Endodermal cell (in vitro differentiated cells): ENCODE measurements at regions not wholly inside any gene's neighbourhood (a gene's known extent, or its start where the extent isn't known, plus 50 kb on each side); places are given as distances from the start of the nearest gene placed in this dataset.

ENCODE experiments used
- DNase-seq: peaks from one replicate; pipeline ENCODE4 v3.0.0-alpha.2; 2017
- H3K27ac ChIP-seq: 2 replicates; pipeline ENCODE4 v1.5.1; 2013; ENCODE audit warnings: mild to moderate bottlenecking, low read depth, low read length, moderate library complexity
- H3K27me3 ChIP-seq: 2 replicates; pipeline ENCODE4 v1.6.1; 2013; ENCODE audit warnings: mild to moderate bottlenecking, low read length, moderate library complexity; ENCODE audit not compliant: insufficient read depth, control insufficient read depth, poor library complexity, severe bottlenecking
- H3K36me3 ChIP-seq: 2 replicates; pipeline ENCODE4 v1.7.0; 2013; ENCODE audit warnings: mild to moderate bottlenecking, low read length, moderate library complexity; ENCODE audit not compliant: control insufficient read depth, insufficient read depth
- H3K4me1 ChIP-seq: one replicate; pipeline ENCODE4 v1.7.0; 2013; ENCODE audit warnings: low read length; ENCODE audit not compliant: control insufficient read depth, insufficient read depth
- H3K4me3 ChIP-seq: 2 replicates; pipeline ENCODE4 v1.5.1; 2013; ENCODE audit warnings: mild to moderate bottlenecking, low read length, moderate library complexity
- H3K9ac ChIP-seq: 2 replicates; pipeline ENCODE4 v1.6.1; 2013; ENCODE audit warnings: mild to moderate bottlenecking, low read length, moderate library complexity; ENCODE audit not compliant: poor library complexity, severe bottlenecking; ENCODE audit errors: extremely low read depth
- H3K9me3 ChIP-seq: 2 replicates; pipeline ENCODE4 v1.6.1; 2013; ENCODE audit warnings: mild to moderate bottlenecking, low read length, moderate library complexity; ENCODE audit not compliant: control insufficient read depth
- H3K27ac Mint-ChIP-seq: 2 replicates; pipeline ENCODE4 v1.8.0; 2020; ENCODE audit warnings: mixed read lengths
- H3K27me3 Mint-ChIP-seq: 2 replicates; pipeline ENCODE4 v1.8.0; 2021; ENCODE audit warnings: mild to moderate bottlenecking, mixed read lengths; ENCODE audit not compliant: insufficient read depth
- H3K36me3 Mint-ChIP-seq: 2 replicates; pipeline ENCODE4 v1.8.0; 2020; ENCODE audit warnings: low read depth, mixed read lengths
- H3K4me1 Mint-ChIP-seq: 2 replicates; pipeline ENCODE4 v1.8.0; 2020; ENCODE audit warnings: mixed read lengths
- H3K4me3 Mint-ChIP-seq: 2 replicates; pipeline ENCODE4 v1.8.0; 2020; ENCODE audit warnings: mild to moderate bottlenecking, moderate library complexity, mixed read lengths
- H3K9me3 Mint-ChIP-seq: 2 replicates; pipeline ENCODE4 v1.8.0; 2020; ENCODE audit warnings: mild to moderate bottlenecking, mixed read lengths
- CTCF ChIP-seq: fragments of 200-600 bp; sonication (generic); conservative IDR thresholded peaks from 2 replicates; pipeline ENCODE4 v1.5.0; 2021; ENCODE audit warnings: antibody characterized with exemption, mild to moderate bottlenecking
- WGBS, 2 experiments: methylation state at CpG; one replicate each; pipeline versions ENCODE4 v1.1.5 to v1.1.7; 2013; ENCODE audit warnings: missing lambda C conversion rate in 2 of 2, mixed read lengths in 1 of 2; ENCODE audit not compliant: insufficient coverage in 1 of 2, insufficient read length in 1 of 2; 5-methylcytosine and 5-hydroxymethylcytosine counted together

GRCh38 chr21:32087447-32087846 is 191.4 kb downstream of the MIS18A start:
- Histone ChIP-seq H3K36me3 (no peaks in the 10 kb centered on the region), H3K27me3 (no peaks in the 10 kb centered on the region), H3K27ac (no peak overlapping the region), H3K4me3 (no peak overlapping the region), H3K9ac (no peak overlapping the region), H3K4me1 (no peaks in the 10 kb centered on the region), H3K9me3 (no peaks in the 10 kb centered on the region)
- no peak overlapping the region for H3K27ac Mint-ChIP-seq
- WGBS, 2 experiments, result 89% methylated on average over 1 of the region's 1 CpG; no CpG with 5 or more reads in 1 of the 2 experiments
- peaks cover 2% of the 10 kb centered on the region for H3K4me1 Mint-ChIP-seq
- H3K4me3 Mint-ChIP-seq, result no peak overlapping the region
- no peaks in the 10 kb centered on the region for H3K9me3 Mint-ChIP-seq
- peaks cover 3% of the 10 kb centered on the region for H3K27me3 Mint-ChIP-seq
- no peak for DNase-seq
- TF ChIP-seq CTCF, result no peak
- no peaks in the 10 kb centered on the region for H3K36me3 Mint-ChIP-seq

- Histone ChIP-seq H3K9ac (no peak overlapping the region), H3K36me3 (no peaks in the 10 kb centered on the region)
- 80% methylated on average over 2 of the region's 2 CpGs; no CpG with 5 or more reads in 1 of the 2 experiments for WGBS, 2 experiments
These were observed 195.7 kb downstream of the MIS18A start for GRCh38 chr21:32083197-32083596.

DNA sequence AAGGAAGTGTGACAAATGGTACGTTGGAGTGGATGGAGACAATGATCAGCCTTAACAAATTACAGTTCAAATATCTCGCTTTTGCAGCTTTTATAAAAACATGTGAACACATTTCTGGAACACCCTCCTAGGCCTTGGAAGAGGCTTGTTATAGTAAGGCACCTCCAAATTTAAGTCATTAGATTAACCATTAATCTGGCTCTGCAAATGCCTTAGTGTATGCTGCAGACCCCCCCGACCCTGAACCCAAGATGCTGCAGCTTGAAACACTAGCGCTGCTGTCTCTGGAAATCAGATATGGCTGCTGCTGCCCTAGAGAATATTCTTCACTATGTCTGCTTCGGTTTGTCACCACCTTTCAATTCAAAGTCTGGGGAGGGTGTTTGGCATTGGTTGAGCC is 196.4 kb downstream of the MIS18A start:
- H3K9me3 Mint-ChIP-seq, result no peaks in the 10 kb centered on the region
- Histone ChIP-seq H3K27ac (no peak overlapping the region), H3K4me1 (no peaks in the 10 kb centered on the region), H3K27me3 (no peaks in the 10 kb centered on the region), H3K9me3 (no peaks in the 10 kb centered on the region), H3K9ac (no peak overlapping the region), H3K4me3 (no peak overlapping the region), H3K36me3 (no peaks in the 10 kb centered on the region)
- no peaks in the 10 kb centered on the region for H3K27me3 Mint-ChIP-seq
- H3K4me3 Mint-ChIP-seq, result no peak overlapping the region
- H3K4me1 Mint-ChIP-seq, result peaks cover 2% of the 10 kb centered on the region
- no peak overlapping the region for H3K27ac Mint-ChIP-seq
- H3K36me3 Mint-ChIP-seq, result no peaks in the 10 kb centered on the region
- TF ChIP-seq CTCF, result no peak
- no peak for DNase-seq
- 78 to 93% methylated on average over 4 to 5 of the region's 5 CpGs for WGBS, 2 experiments

More at GRCh38 chr21:32083197-32083596, 195.7 kb downstream of the MIS18A start:
- no peaks in the 10 kb centered on the region for H3K4me1 ChIP-seq
- no peaks in the 10 kb centered on the region for H3K27me3 Mint-ChIP-seq
- H3K9me3 Mint-ChIP-seq, result no peaks in the 10 kb centered on the region
- H3K27ac Mint-ChIP-seq, result no peak overlapping the region
- H3K9me3 ChIP-seq, result no peaks in the 10 kb centered on the region
- H3K27me3 ChIP-seq, result no peaks in the 10 kb centered on the region
- H3K36me3 Mint-ChIP-seq, result no peaks in the 10 kb centered on the region
- no peak for DNase-seq
- no peak overlapping the region for H3K4me3 Mint-ChIP-seq
- H3K27ac ChIP-seq, result no peak overlapping the region
- no peak overlapping the region for H3K4me3 ChIP-seq
- H3K4me1 Mint-ChIP-seq, result peaks cover 2% of the 10 kb centered on the region
- no peak for TF ChIP-seq CTCF
